ENCODE measurements at regions not wholly inside any gene's neighbourhood (a gene's known extent, or its start where the extent isn't known, plus 50 kb on each side); places are given as distances from the start of the nearest gene placed in this dataset.

GRCh38 chr6:12645941-12646340 is 70.6 kb upstream of the PHACTR1 start:
- Histone ChIP-seq H3K36me3 (no peaks in the 10 kb centered on the region), H3K9me3 (peaks cover 4% of the 10 kb centered on the region), H3K27ac (no peak overlapping the region), H3K4me3 (no peak overlapping the region), H3K4me1 (no peaks in the 10 kb centered on the region), H3K27me3 (peaks cover 3% of the 10 kb centered on the region)
- whole genome bisulfite sequencing: 70% methylated on average over 4 of the region's 4 CpGs
- TF ChIP-seq CTCF (IDR thresholded peaks at IDR 0.05) (no peak), POLR2AphosphoS5 (IDR thresholded peaks at IDR 0.05) (no peak), EP300 (IDR thresholded peaks at IDR 0.05) (no peak), POLR2A (IDR thresholded peaks at IDR 0.05) (no peak)
- no peak for DNase-seq (ENCODE audit: low spot score in 2 of 2)

GRCh38 chr6:12648171-12648570 is 68.4 kb upstream of the PHACTR1 start:
- Histone ChIP-seq H3K9me3 (peaks cover 4% of the 10 kb centered on the region), H3K4me1 (no peaks in the 10 kb centered on the region), H3K27me3 (peaks cover 3% of the 10 kb centered on the region), H3K4me3 (no peak overlapping the region), H3K36me3 (no peaks in the 10 kb centered on the region), H3K27ac (no peak overlapping the region)
- WGBS: 93% methylated on average over 4 of the region's 4 CpGs
- no peak for TF ChIP-seq POLR2AphosphoS5 (IDR thresholded peaks at IDR 0.05)
- no peak for TF ChIP-seq POLR2A (IDR thresholded peaks at IDR 0.05)
- TF ChIP-seq EP300 (IDR thresholded peaks at IDR 0.05): no peak
- TF ChIP-seq CTCF (IDR thresholded peaks at IDR 0.05): no peak
- no peak for DNase-seq (ENCODE audit: low spot score in 2 of 2)

- H3K4me3 ChIP-seq: no peak overlapping the region
- TF ChIP-seq POLR2AphosphoS5 (IDR thresholded peaks at IDR 0.05) (no peak), CTCF (IDR thresholded peaks at IDR 0.05) (no peak)
- H3K9me3 ChIP-seq: peaks cover 4% of the 10 kb centered on the region
- H3K4me1 ChIP-seq: no peaks in the 10 kb centered on the region
- WGBS: 93% methylated on average over 1 of the region's 1 CpG
- DNase-seq (ENCODE audit: low spot score in 2 of 2): no peak
- H3K27ac ChIP-seq: no peak overlapping the region
- no peaks in the 10 kb centered on the region for H3K36me3 ChIP-seq
- peaks cover 3% of the 10 kb centered on the region for H3K27me3 ChIP-seq
These were observed 67.2 kb upstream of the PHACTR1 start for GRCh38 chr6:12649325-12649724.

- DNase-seq (ENCODE audit: low spot score in 2 of 2): no peak
- no peak overlapping the region for H3K27ac ChIP-seq
- H3K4me1 ChIP-seq: no peaks in the 10 kb centered on the region
- no peaks in the 10 kb centered on the region for H3K36me3 ChIP-seq
- no peak overlapping the region for H3K4me3 ChIP-seq
- peaks cover 4% of the 10 kb centered on the region for H3K9me3 ChIP-seq
- H3K27me3 ChIP-seq: peaks cover 3% of the 10 kb centered on the region
- 42% methylated on average over 5 of the region's 5 CpGs for WGBS
- TF ChIP-seq EP300 (IDR thresholded peaks at IDR 0.05) (no peak), CTCF (IDR thresholded peaks at IDR 0.05) (no peak), POLR2AphosphoS5 (IDR thresholded peaks at IDR 0.05) (no peak)
These were observed 63.1 kb upstream of the PHACTR1 start for GRCh38 chr6:12653486-12653885.

- Histone ChIP-seq H3K4me3 (no peak overlapping the region), H3K27me3 (peaks cover 3% of the 10 kb centered on the region), H3K27ac (no peak overlapping the region), H3K4me1 (no peaks in the 10 kb centered on the region), H3K9me3 (peaks cover 4% of the 10 kb centered on the region), H3K36me3 (no peaks in the 10 kb centered on the region)
- DNase-seq (ENCODE audit: low spot score in 2 of 2): no peak
- TF ChIP-seq EP300 (IDR thresholded peaks at IDR 0.05): no peak
- no peak for TF ChIP-seq POLR2AphosphoS5 (IDR thresholded peaks at IDR 0.05)
- no peak for TF ChIP-seq CTCF (IDR thresholded peaks at IDR 0.05)
- no peak for TF ChIP-seq POLR2A (IDR thresholded peaks at IDR 0.05)
- WGBS: 94% methylated on average over 3 of the region's 3 CpGs
These were observed 62.5 kb upstream of the PHACTR1 start for GRCh38 chr6:12654107-12654506.

All from suprapubic skin (tissue), 4 donors.